Loucy (cell line): ENCODE measurements at regions not wholly inside any gene's neighbourhood (a gene's known extent, or its start where the extent isn't known, plus 50 kb on each side); places are given as distances from the start of the nearest gene placed in this dataset.

ENCODE experiments used
- H2AFZ ChIP-seq: fragments of 200-600 bp; sonication (generic); 2 replicates; pipeline ENCODE4 v1.6.0; 2016; ENCODE audit warnings: antibody characterized with exemption, mild to moderate bottlenecking, low read length, moderate library complexity
- H3F3A ChIP-seq: fragments of 200-600 bp; 2 replicates; pipeline ENCODE4 v1.6.0; 2016; ENCODE audit warnings: antibody characterized with exemption, low read depth, mild to moderate bottlenecking
- H3K27me3 ChIP-seq: fragments of 200-600 bp; sonication (generic); 2 replicates; pipeline ENCODE4 v1.6.1; 2014; ENCODE audit warnings: low read length, mild to moderate bottlenecking; ENCODE audit not compliant: insufficient read depth, poor library complexity, severe bottlenecking
- H3K36me3 ChIP-seq: fragments of 200-600 bp; sonication (generic); 2 replicates; pipeline ENCODE4 v1.6.1; 2016; ENCODE audit warnings: low read length; ENCODE audit not compliant: insufficient read depth
- H3K4me1 ChIP-seq: fragments of 200-600 bp; sonication (generic); 2 replicates; pipeline ENCODE4 v1.5.1; 2014; ENCODE audit warnings: low read length, mild to moderate bottlenecking; ENCODE audit not compliant: insufficient read depth, poor library complexity, severe bottlenecking
- H3K4me2 ChIP-seq: fragments of 200-600 bp; sonication (generic); 2 replicates; pipeline ENCODE4 v1.6.0; 2014; ENCODE audit warnings: antibody characterized with exemption, low read length, low read depth, mild to moderate bottlenecking; ENCODE audit not compliant: poor library complexity, severe bottlenecking
- H3K4me3 ChIP-seq: fragments of 200-600 bp; sonication (generic); 2 replicates; pipeline ENCODE4 v1.5.1; 2014; ENCODE audit warnings: low read length, mild to moderate bottlenecking, mixed read lengths; ENCODE audit not compliant: poor library complexity, severe bottlenecking
- H3K79me2 ChIP-seq: fragments of 200-600 bp; sonication (generic); 2 replicates; pipeline ENCODE4 v1.6.1; 2014; ENCODE audit warnings: low read length; ENCODE audit not compliant: insufficient read depth
- H3K9ac ChIP-seq: fragments of 200-600 bp; sonication (generic); 2 replicates; pipeline ENCODE4 v1.6.0; 2014; ENCODE audit warnings: mild to moderate bottlenecking, low read depth, low read length, moderate library complexity; ENCODE audit not compliant: poor library complexity, severe bottlenecking
- H3K9me2 ChIP-seq: fragments of 200-600 bp; sonication (generic); replicated peaks from 2 replicates; pipeline ENCODE4 v1.6.1; 2016; ENCODE audit warnings: low read depth, low read length, mixed read lengths
- H3K9me3 ChIP-seq: fragments of 200-600 bp; sonication (generic); 2 replicates; pipeline ENCODE4 v1.6.1; 2014; ENCODE audit warnings: mild to moderate bottlenecking, antibody characterized with exemption, low read length, low read depth; ENCODE audit not compliant: insufficient read depth
- H4K20me1 ChIP-seq: fragments of 200-600 bp; sonication (generic); 2 replicates; pipeline ENCODE4 v1.6.0; 2014; ENCODE audit warnings: antibody characterized with exemption, low read length, mild to moderate bottlenecking; ENCODE audit not compliant: insufficient read depth, poor library complexity, severe bottlenecking
- CTCF ChIP-seq: fragments of 200-600 bp; sonication (generic); conservative IDR thresholded peaks from 2 replicates; pipeline ENCODE4 v1.5.1; 2014; ENCODE audit warnings: mild to moderate bottlenecking, antibody characterized with exemption, low read length
- EZH2phosphoT487 ChIP-seq: fragments of 200-600 bp; IDR thresholded peaks from 2 replicates; pipeline ENCODE4 v1.6.1; 2018; ENCODE audit warnings: antibody characterized with exemption, mild to moderate bottlenecking, moderate library complexity, borderline replicate concordance

GRCh38 chr16:86723689-86724088, 145.3 kb downstream of the FOXL1 start:
- no peaks in the 10 kb centered on the region for H3K79me2 ChIP-seq

DNA sequence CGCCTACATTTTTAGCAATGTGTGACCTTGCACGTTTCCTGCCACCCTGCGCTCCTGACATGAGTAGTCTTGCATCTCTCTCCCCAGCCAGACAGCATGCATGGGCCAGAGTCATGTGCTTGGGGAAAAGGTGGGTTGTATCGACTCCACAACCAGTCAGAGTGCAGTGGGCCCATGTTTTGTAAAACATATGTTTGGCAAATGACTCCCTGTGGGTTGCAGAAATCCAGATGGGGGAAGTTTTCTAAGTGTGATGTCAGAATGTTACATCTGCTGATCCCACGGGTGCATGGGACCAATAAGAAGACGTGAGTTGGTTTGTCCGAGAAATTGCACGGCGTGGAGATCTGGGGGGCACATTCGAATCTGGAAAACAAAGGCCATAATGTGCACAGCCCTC, 147.1 kb downstream of the FOXL1 start:
- H3K4me2 ChIP-seq = no peak overlapping the region
- no peak for TF ChIP-seq EZH2phosphoT487
- TF ChIP-seq CTCF = no peak
- H2AFZ ChIP-seq = no peak overlapping the region
- no peak overlapping the region for H3K9ac ChIP-seq
- H3F3A ChIP-seq = no peaks in the 10 kb centered on the region
- H3K9me3 ChIP-seq = no peaks in the 10 kb centered on the region
- peaks cover 7% of the 10 kb centered on the region for H3K4me1 ChIP-seq
- no peaks in the 10 kb centered on the region for H4K20me1 ChIP-seq
- H3K79me2 ChIP-seq = no peaks in the 10 kb centered on the region
- H3K9me2 ChIP-seq = no peaks in the 10 kb centered on the region
- no peak overlapping the region for H3K4me3 ChIP-seq
- H3K36me3 ChIP-seq = no peaks in the 10 kb centered on the region
- H3K27me3 ChIP-seq = no peaks in the 10 kb centered on the region

More at GRCh38 chr16:86723689-86724088, 145.3 kb downstream of the FOXL1 start:
- no peak for TF ChIP-seq CTCF
- TF ChIP-seq EZH2phosphoT487 = no peak
- no peaks in the 10 kb centered on the region for H3F3A ChIP-seq
- no peaks in the 10 kb centered on the region for H3K9me3 ChIP-seq
- no peaks in the 10 kb centered on the region for H3K9me2 ChIP-seq
- H4K20me1 ChIP-seq = no peaks in the 10 kb centered on the region
- no peaks in the 10 kb centered on the region for H3K27me3 ChIP-seq
- peaks cover 11% of the 10 kb centered on the region for H3K4me1 ChIP-seq
- H2AFZ ChIP-seq = no peak overlapping the region
- no peak overlapping the region for H3K4me3 ChIP-seq
- H3K9ac ChIP-seq = no peak overlapping the region
- H3K4me2 ChIP-seq = no peak overlapping the region
- no peaks in the 10 kb centered on the region for H3K36me3 ChIP-seq

DNA sequence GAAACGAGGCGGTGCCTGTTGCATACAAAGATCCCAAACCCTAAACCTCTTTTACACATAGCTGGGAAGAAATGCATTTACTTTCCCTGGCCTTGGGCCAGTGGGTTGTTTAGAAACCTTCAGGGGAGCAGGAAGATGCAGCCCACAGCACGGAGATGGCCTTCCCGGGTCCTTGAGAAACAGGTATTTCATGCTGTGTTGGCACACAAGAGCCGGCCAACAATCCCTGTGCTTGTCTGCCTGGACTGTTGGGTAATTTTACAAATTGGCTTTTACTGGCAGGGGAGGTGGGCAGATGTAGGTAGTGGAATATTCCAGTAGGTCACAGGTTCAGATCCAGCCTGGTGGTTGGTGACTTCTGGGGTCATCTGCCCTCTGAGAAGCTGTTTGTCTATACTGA, 148.0 kb downstream of the FOXL1 start:
- H4K20me1 ChIP-seq = no peaks in the 10 kb centered on the region
- no peaks in the 10 kb centered on the region for H3K27me3 ChIP-seq
- H3F3A ChIP-seq = no peaks in the 10 kb centered on the region
- no peaks in the 10 kb centered on the region for H3K9me2 ChIP-seq
- no peaks in the 10 kb centered on the region for H3K79me2 ChIP-seq
- H2AFZ ChIP-seq = no peak overlapping the region
- H3K4me1 ChIP-seq = no peaks in the 10 kb centered on the region
- TF ChIP-seq EZH2phosphoT487 (no peak), CTCF (no peak)
- H3K36me3 ChIP-seq = no peaks in the 10 kb centered on the region
- H3K4me2 ChIP-seq = no peak overlapping the region
- no peak overlapping the region for H3K4me3 ChIP-seq
- no peaks in the 10 kb centered on the region for H3K9me3 ChIP-seq
- H3K9ac ChIP-seq = no peak overlapping the region
